HEK293 (cell line): ENCODE measurements at regions not wholly inside any gene's neighbourhood (a gene's known extent, or its start where the extent isn't known, plus 50 kb on each side); places are given as distances from the start of the nearest gene placed in this dataset.

Experiments
- CTCF ChIP-seq: fragments of 450-650 bp; formaldehyde crosslinking; IDR thresholded peaks from 2 replicates; pipeline ENCODE4 v1.5.1; 2016; ENCODE audit warnings: missing biosample characterization, missing genetic modification characterization
- GFI1B ChIP-seq: fragments of 450-650 bp; formaldehyde crosslinking; IDR thresholded peaks from 2 replicates; pipeline ENCODE4 v1.5.1; 2016; ENCODE audit warnings: missing biosample characterization, missing genetic modification characterization
- PBX3 ChIP-seq: sonication (generic); formaldehyde crosslinking; IDR thresholded peaks from 2 replicates; pipeline ENCODE4 v1.8.1; 2022; ENCODE audit warnings: mild to moderate bottlenecking, moderate library complexity, missing genetic modification reagents
- REST ChIP-seq: fragments of 450-650 bp; formaldehyde crosslinking; IDR thresholded peaks from 2 replicates; pipeline ENCODE4 v1.5.1; 2016; ENCODE audit warnings: missing biosample characterization, missing genetic modification characterization
- ZBTB17 ChIP-seq: fragments of 450-650 bp; formaldehyde crosslinking; IDR thresholded peaks from 2 replicates; pipeline ENCODE4 v1.5.1; 2016; ENCODE audit warnings: missing biosample characterization, missing genetic modification characterization
- ZFP37 ChIP-seq: fragments of 450-650 bp; formaldehyde crosslinking; IDR thresholded peaks from 2 replicates; pipeline ENCODE4 v1.5.1; 2016; ENCODE audit warnings: missing biosample characterization, missing genetic modification characterization
- ZNF146 ChIP-seq: fragments of 450-650 bp; formaldehyde crosslinking; IDR thresholded peaks from 2 replicates; pipeline ENCODE4 v1.5.1; 2016; ENCODE audit warnings: missing biosample characterization, missing genetic modification characterization
- ZNF335 ChIP-seq: fragments of 450-650 bp; formaldehyde crosslinking; conservative IDR thresholded peaks from 2 replicates; pipeline ENCODE4 v1.5.1; 2016; ENCODE audit warnings: missing biosample characterization, missing genetic modification characterization
- ZNF549 ChIP-seq: fragments of 450-650 bp; IDR thresholded peaks from 2 replicates; pipeline ENCODE4 v1.5.1; 2018; ENCODE audit warnings: missing biosample characterization, missing genetic modification characterization, mild to moderate bottlenecking, inconsistent platforms, moderate library complexity
- ZNF677 ChIP-seq: fragments of 450-650 bp; IDR thresholded peaks from 2 replicates; pipeline ENCODE4 v1.5.0; 2018; ENCODE audit warnings: missing biosample characterization, mild to moderate bottlenecking, missing genetic modification characterization, moderate library complexity
- ZNF776 ChIP-seq: fragments of 450-650 bp; formaldehyde crosslinking; IDR thresholded peaks from 2 replicates; pipeline ENCODE4 v1.5.0; 2017; ENCODE audit warnings: missing biosample characterization, missing genetic modification characterization, borderline replicate concordance
- TF ChIP-seq, protein P1 (sequence below): fragments of 450-650 bp; formaldehyde crosslinking; IDR thresholded peaks from 2 replicates; pipeline ENCODE4 v1.5.1; 2016; ENCODE audit warnings: missing biosample characterization, missing genetic modification characterization
- TF ChIP-seq, protein P2 (sequence below): fragments of 450-650 bp; formaldehyde crosslinking; IDR thresholded peaks from 2 replicates; pipeline ENCODE4 v1.5.1; 2016; ENCODE audit warnings: missing biosample characterization, missing genetic modification characterization

DNA sequence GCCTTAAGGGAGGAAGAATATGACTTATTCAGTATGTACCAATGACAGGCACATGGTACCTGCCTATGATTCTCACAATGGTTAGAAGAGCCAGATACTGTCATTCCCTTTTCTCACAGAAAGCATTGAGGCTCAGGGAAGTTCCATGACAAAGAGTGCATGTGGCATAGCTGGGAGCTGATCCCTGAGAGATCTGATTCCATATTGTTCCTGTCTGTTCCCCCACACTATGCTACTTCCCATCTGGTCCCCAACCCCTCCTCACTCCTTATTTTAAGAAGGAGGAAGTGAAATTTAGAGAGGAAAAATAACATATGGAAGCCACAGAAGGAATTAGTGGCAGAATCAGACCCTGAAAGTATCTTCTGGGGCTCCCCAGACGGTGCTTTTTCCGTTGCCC is 500.0 kb downstream of the PLPP3 start:
- TF ChIP-seq CTCF (tag by site-specific recombination) (no peak), ZNF335 (no peak), ZBTB17 (tag by site-specific recombination) (no peak), ZNF677 (tag by site-specific recombination) (no peak), ZNF776 (tag by site-specific recombination) (no peak), REST (no peak), GFI1B (tag by site-specific recombination) (no peak), ZNF549 (tag by site-specific recombination) (no peak), PBX3 (CRISPR knock-in tag) (no peak), ZFP37 (no peak), ZNF146 (no peak)
- TF ChIP-seq, protein P1, sequence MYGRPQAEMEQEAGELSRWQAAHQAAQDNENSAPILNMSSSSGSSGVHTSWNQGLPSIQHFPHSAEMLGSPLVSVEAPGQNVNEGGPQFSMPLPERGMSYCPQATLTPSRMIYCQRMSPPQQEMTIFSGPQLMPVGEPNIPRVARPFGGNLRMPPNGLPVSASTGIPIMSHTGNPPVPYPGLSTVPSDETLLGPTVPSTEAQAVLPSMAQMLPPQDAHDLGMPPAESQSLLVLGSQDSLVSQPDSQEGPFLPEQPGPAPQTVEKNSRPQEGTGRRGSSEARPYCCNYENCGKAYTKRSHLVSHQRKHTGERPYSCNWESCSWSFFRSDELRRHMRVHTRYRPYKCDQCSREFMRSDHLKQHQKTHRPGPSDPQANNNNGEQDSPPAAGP (tag by site-specific recombination) = no peak
- TF ChIP-seq, protein P2, sequence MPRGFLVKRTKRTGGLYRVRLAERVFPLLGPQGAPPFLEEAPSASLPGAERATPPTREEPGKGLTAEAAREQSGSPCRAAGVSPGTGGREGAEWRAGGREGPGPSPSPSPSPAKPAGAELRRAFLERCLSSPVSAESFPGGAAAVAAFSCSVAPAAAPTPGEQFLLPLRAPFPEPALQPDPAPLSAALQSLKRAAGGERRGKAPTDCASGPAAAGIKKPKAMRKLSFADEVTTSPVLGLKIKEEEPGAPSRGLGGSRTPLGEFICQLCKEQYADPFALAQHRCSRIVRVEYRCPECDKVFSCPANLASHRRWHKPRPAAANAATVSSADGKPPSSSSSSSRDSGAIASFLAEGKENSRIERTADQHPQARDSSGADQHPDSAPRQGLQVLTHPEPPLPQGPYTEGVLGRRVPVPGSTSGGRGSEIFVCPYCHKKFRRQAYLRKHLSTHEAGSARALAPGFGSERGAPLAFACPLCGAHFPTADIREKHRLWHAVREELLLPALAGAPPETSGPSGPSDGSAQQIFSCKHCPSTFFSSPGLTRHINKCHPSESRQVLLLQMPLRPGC (tag by site-specific recombination) = no peak
